ENCODE measurements at regions not wholly inside any gene's neighbourhood (a gene's known extent, or its start where the extent isn't known, plus 50 kb on each side); places are given as distances from the start of the nearest gene placed in this dataset.

DNA sequence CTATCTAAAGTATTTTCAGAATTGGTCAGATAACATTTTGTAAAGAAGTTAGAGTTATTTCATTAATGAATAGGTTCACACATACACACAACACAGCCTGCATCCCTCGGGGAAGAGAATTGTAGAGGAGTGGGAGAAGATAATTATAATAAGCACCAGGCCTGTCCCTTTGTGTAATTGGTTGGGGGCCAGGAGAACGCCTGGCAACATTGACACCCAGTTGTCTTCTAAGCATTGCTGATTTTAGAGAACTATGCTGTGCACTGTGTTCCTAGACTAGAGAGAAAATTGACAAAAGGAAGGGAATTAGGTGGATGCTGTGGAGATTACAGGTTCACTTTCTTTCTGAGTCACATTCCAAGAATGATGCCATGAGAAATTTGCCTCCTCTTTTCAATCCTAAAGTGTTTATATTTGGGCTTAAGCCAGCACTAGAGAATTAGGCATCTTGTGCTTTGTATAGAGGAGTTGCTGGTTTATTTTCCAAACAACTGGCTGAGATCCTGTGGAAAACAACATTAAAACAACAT lies 247.6 kb downstream of the COX7C start:
- no peak for FAIRE-seq
- no peak for DNase-seq (ENCODE audit: low spot score in 2 of 2)

DNA sequence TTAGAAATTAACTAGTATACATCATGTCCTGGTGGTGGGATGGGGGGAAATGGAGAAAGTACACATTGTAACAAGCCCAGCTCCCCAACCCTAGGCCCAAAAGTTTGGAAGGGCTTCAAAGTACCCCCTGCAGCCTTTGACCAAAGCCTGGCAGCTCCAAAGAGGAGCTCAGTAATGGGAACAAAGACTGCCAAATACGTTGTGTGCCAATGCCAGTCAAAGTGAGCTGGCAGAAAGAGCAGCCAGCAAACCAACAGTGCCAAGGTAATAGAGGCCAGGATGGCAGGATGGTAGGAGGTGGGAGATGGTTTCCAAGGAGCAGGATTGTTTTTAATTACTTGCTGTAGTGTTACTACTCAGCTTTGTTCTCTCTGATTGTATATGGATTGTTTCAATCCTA lies 248.3 kb downstream of the COX7C start:
- no peak for FAIRE-seq

DNA sequence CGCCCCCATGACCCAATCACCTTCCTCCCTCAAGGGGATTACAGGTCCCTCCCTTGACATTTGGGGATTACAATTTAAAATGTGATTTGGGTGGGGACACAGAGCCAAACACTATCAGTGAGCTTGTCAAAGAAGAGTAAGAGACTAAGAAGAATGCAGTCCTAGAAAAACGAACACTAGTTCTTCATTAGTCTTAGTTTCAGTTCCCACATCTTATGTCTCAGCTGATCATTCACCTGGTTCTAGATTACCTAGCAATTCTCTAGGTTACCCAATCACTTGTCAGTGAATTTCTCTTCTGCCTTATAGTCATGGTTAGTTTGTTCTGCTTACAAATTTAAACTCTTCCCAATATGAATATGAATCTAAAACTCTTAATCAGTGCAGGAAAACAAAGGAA lies 251.5 kb downstream of the COX7C start:
- DNase-seq (ENCODE audit: low spot score in 2 of 2) (no peak), FAIRE-seq (no peak)

More for the DNA sequence above, 248.3 kb downstream of the COX7C start:
- DNase-seq (ENCODE audit: low spot score in 2 of 2): no peak

DNA sequence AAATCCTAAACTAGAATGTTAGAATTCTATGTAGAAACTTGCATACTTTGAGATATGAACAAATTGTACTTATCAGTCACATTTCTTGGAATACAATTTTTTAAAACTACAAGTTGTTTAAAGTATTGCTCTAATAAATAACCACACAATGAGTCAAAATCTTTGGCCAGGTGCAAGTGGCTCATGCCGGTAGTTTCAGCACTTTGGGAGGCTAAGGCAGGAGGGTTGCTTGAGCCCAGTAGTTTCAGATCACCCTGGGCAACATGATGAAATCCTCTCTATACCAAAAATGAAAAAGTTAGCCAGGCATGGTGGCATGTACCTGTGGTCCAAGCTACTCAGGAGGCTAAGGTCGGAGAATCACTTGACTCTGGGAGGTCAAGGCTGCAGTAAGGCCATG lies 257.8 kb downstream of the COX7C start:
- no peak for DNase-seq (ENCODE audit: low spot score in 2 of 2)
- FAIRE-seq: no peak

DNA sequence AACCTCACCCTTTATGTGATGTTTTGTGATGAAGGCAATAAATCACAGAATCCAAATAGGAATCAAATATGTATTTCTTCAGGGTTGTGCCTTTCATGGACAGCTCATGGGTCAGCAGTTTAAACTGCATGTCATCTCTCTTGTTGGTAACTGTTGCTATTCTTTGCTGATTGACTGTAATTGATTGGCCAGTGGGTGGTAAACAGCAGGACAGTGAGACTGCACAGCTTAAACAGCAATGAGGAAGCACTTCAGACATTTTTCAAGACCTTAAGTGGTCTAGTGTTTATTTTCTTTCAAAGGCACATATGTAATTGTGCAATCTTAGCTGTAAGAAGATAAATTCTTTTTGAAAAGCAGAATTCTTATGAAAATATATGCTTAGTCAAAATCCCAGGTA lies 260.5 kb downstream of the COX7C start:
- no peak for DNase-seq (ENCODE audit: low spot score in 2 of 2)
- no peak for FAIRE-seq

DNA sequence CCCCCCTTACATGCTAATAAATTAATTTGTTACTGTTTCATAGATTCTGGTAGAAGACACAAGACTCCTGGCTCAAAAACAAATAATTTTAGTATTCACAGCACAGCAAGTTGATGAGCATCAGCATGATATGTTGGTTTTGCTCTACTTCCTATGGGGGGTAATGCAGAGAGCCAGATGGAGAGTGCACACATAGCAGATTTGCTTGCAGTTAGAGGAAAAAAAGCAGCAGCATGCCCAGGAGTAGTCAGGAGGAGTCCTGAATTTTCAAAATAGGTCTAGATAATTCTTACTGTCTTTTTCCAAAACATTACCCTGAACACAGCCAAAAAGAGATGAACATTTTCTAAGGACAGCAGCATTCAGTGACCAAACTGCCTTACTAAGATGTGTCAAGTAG lies 261.3 kb downstream of the COX7C start:
- DNase-seq (ENCODE audit: low spot score in 2 of 2): no peak

DNA sequence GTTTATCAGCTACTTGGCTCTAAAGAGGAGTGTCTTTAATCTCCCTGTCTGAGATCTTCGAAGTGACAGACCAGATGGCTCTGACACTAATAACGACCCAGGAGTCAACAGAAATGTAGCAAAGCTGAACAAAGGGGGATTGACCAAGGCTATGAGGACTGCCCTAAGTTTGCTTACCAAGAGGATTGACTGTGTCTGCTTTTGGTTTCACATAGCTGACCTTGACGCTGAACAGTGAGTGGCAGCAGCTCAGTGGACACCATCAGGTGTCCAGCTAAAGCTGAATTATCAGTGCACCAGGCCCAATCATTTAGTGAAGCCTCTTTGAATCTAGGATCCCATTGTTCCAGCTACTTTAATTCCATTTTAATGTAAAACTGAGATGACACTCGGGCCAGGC lies 262.6 kb downstream of the COX7C start:
- DNase-seq (ENCODE audit: low spot score in 2 of 2) (no peak), FAIRE-seq (no peak)

More for the DNA sequence above, 261.3 kb downstream of the COX7C start:
- no peak for FAIRE-seq

DNA sequence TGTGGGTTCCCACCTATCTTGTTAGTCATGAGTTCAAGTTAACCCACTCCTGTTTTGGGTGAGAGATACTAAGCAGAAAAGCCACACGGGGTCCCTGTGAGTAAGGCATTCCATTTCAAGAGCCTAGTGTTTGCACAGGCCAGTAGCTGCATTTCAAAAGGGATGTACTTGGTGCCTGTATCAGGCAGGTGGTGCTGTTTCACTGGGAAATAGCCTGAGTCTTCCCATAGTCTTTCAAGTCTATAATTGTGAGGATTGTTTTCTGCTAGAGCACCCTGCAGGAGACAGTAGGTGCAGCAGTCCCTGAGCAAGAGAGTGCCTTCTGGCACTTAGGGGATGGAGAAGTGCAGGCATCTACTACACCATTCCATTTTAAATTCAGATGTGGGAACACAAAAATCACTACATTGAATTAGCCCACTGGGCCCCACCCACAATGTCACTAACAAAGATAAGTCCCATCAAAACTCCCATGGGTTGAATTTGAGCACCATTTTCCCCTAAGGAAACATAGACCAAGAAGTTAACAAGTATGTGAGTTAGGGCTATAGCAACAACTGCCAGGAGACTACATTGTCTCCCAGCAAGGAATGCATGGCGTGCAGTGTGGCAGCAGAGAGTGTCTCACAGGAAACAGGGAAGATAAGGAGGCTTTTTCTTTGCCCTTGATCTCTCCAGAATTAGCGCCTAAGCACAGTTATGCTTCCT lies 263.2 kb downstream of the COX7C start:
- FAIRE-seq (peak; percentile 8), DNase-seq (ENCODE audit: low spot score in 2 of 2) (peak; percentile 8 to 22)

DNA sequence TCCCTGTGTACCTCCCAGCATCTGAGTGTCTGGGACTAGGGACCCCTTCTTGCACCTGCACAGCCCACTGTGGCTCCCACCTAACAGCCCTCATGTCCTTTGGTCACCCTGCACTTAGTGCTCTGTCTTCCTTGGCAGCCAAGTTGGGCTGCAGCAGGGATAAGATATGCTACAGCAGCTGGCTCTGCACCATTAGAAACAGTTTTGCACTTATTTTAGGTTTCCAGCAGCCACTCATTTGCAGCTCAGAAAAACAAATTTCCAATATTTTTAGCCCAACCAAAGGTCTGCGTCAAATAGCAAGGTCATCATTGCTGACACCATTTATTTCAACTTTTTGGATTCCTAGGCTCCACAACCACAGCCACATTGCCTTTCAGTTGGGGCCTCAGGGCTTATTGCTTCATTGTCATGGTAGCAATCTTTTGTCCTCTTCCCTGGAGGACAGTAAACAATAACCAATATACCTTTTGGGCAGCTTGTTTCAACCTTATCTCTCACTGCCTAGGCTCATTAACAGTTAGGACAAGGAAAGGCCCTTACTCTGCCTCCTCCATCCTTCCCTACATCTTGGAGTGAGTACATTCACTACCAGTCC lies 263.9 kb downstream of the COX7C start:
- DNase-seq (ENCODE audit: low spot score in 2 of 2) (no peak), FAIRE-seq (no peak)

DNA sequence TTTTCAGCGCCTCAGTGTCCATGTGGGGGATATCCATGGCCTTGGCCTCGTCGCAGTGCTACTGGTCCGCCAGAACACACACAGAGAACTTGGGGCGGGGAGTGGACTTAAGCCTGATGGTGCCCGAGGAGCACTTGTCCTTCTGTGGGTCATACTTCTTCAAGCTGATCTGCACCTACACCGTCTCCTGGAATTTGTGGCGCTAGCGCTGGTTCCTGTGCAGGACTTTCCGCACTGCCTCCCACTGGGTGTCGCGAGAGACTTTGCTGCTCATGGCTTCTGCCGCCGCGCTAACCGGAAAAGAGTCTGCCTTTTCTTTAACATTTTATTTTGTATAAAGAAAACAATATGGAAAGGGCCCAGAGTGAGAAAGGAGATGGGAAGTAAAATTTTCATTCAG lies 266.9 kb downstream of the COX7C start:
- FAIRE-seq: no peak
- DNase-seq (ENCODE audit: low spot score in 2 of 2): no peak

DNA sequence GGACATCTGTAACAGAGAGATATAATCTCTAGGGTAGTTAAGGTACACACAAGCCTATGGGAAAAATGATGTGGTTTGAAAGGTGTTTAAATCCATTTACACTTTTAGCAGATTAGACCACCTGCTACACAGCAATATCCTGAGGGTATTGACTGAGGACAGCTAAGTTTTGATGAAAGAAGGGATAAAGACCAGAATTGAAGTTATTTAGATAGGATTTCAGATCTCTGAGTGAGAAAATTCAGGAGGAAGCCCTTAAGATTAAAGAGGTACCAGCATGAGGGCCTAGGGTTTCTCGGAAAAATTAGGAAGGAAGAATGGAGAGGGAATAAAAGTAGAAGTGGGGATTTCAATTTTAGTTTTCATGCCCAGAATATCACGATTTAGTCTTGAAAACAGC lies 267.3 kb downstream of the COX7C start:
- FAIRE-seq: no peak
- DNase-seq (ENCODE audit: low spot score in 2 of 2): no peak

DNA sequence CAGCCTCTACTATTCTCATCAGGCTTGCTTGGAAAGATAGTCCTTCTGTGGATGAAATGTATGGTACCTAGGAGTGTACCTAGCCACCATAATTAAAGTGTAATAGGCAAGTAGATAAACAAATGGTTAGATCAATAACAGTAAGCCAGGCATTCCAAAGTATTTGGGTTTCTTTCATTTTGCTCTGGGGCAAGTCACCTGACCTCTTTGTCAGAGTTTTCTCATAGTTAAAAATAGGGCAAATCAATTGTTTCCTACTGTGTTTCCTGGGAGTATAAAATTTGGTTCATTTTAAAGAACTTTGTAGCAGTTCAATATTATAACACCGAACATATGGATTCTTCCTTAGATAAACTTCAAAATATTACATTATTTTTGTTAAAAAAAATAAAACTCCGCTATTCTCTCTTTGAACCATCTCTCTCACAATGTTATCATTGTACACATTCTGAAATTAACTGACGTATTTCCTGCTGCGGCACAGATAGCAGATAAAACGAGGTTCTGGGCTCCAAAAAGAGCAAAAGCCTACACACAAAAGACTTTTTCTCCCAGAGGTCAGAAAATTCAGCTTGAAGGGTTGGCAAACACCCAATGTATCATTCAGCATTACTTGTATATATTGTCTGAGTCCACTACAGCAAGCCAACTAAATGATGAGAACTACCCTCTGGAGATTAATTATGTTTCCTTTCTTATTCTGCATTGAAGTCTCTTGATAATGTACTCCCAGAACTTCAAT lies 267.9 kb downstream of the COX7C start:
- FAIRE-seq (no peak), DNase-seq (ENCODE audit: low spot score in 2 of 2) (no peak)

DNA sequence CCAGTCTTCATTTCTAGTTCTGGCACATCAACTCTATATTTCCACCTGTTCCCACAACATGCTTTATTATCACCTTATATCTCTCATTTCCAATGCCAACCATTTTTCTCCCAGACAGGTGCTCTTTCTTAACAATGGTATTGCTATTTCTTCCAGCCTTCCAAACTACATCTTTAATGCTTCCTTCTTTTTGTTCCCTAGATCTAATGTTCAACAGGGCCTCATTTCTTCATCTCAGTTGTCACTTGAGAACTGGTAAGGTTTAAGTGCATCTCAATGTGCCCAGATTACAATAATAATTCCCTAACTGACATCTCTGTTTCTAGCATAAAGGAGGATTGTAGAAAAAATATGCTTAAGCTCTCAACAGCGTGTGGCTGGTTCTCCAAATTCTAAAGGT lies 272.6 kb downstream of the COX7C start:
- DNase-seq (ENCODE audit: low spot score in 2 of 2): no peak
- no peak for FAIRE-seq

DNA sequence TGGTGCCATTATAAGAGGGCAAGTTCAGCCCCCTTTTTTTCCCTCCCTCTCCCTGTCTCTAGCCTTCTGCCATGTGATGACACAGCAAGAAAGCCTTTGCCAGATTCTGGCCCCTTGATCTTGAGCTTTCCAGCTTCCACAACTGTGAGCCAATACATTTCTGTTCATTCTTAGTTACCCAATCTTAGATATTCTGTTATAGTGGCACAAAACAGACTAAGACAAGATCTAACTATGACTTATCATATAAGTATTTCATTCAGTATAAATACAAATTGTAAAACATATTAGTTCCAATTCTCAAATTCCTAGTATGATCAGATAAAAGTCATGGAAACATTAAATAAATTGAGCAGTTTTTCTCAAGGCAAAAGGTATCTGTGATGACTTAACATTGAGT lies 276.3 kb downstream of the COX7C start:
- no peak for FAIRE-seq
- DNase-seq (ENCODE audit: low spot score in 2 of 2): no peak

DNA sequence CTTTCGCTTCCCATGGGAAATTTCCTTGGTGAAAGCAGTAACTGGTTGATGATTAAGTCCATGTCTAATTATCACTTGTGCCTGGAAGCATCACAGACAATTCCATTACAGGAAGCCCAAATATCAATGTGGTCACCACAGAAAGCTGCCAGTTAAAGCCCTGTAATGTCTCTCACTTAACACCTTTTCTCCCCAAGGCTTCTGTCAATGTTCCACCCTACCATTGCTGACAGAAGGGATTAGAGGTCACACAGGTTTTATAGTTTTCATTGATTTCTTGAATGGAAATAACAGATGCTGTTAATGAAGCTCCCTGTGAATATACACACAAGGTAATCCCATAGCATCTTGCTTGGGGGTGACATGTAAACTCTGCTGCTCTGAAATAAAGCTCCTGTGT lies 279.2 kb downstream of the COX7C start:
- DNase-seq (ENCODE audit: low spot score in 2 of 2): no peak
- no peak for FAIRE-seq

DNA sequence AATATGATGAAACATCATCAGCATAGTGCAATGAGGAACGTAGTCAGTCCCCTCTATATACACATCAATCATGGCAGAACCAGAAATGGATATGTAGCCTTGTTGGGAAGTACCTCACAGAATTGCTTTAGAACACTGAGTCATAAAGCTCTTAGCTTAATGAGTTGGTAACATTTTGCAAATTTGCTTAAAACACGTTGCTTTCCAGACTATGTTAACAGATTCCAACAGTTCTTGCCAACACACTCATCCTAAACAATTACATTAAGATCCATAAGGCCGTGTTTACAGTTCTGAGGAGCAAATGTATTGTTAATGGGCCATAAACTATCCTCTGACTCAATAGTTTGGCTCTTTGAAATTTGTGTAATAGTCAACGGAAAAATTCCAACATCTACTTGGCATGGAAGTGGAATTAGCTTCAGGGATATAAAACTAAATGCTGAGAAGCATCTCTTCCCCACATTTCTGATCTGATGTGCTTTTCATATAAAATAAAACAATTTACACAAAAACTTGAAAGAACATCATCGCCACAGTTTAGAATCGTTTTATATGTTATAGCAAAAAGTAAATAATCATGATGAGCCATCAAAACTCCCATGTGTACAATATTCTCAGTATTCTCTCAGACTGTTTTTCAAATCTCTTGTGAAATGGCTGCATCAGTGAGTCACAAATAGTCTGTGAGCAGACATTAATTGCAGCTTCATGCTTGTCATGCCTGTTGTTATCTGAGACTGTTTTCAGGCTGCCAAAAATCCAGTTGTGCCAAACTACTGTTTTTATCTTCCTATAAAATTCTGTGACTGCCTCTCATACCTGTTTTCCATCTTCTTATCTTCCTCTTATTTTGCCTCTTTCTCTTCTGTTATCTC lies 291.9 kb downstream of the COX7C start:
- FAIRE-seq (no peak), DNase-seq (ENCODE audit: low spot score in 2 of 2) (no peak)

DNA sequence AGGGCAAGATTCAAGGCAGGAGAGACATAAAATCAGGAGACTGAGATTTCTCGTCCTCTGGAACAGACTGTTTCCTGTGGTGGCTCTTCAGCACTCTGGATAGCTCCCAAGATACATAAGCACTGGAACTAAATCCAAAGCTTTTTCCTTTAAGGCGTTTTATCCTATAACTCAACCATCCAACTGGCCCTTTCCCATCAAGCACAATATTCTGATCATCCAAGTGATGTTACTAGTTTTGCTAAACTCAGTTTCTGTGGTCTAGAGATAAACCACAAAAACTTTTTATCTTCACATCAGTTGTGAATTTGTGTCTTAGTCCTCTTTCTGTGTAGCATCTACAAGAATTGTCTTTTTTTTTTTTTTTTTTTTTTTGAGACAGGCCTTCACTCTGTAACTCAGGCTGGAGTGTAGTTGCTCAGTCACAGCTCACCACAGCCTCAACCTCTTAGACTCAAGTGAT lies 299.4 kb downstream of the COX7C start:
- no peak for FAIRE-seq
- no peak for DNase-seq (ENCODE audit: low spot score in 2 of 2)

DNA sequence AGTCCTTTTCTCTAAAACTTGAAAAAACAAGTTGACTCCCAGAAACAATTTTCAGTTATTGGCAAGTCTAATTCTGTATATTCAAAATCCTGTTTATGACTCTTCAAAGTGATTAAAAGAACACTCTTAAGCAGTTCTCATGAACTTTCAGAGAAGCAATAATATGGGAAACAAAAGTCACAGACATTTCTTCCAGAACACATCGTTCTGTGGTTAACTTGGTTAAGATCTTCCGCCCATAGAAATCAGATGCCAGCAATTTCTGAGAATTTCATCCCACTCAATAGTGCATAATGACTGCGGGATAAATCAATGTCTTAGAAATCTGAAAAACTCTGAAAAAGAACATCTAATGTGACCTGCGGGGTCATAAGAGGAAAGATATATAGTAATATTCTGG lies 300.5 kb downstream of the COX7C start:
- FAIRE-seq (no peak), DNase-seq (ENCODE audit: low spot score in 2 of 2) (no peak)

DNA sequence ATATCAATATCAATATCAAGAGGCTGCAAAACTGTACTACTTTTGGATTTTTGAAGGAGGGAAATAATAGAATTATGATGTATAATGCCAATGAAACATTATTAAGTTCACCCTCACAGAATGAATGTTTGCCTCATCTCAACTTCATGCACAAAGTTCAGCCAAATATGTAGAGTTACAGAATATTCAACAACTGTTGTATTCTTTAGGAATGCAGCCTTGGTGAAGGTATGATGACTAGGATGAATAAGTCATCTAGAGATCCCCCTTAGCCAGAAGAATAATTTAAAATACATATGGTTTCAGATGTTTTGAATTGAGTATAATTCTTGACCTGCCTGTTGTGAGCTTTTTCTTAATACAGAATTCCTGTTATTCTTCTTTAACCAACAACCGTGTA lies 308.3 kb downstream of the COX7C start:
- DNase-seq (ENCODE audit: low spot score in 2 of 2): no peak
- no peak for FAIRE-seq

DNA sequence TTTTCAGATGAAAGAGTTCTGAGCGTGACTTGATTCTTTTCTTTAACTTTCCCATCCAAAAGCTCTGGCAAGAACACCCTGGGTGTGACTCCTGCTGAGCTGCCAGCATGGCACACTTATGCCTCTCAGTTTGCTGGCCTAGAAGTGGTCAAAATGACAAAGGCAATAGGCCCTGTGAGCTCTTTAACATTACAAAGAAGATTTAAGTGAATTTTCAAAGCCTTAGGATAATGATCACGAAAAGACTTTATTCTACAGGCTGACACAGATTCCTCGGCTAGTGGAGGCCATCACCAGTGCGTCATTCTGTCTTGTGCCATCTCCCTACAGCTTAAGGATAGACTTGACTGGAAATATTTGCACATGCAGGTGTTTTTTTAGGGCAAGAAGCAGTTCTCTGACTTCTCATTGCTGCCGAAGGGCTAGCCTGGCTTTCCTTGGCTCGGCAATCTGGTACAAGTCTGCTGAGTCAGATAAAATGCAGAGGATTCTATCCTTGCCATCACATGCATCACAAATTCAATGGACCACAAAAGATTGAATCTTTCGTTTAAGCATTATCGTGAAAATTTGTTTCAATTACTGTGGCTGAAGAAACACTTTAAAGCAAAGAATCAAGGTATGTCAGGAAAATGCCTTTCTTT lies 311.5 kb downstream of the COX7C start:
- DNase-seq (ENCODE audit: low spot score in 2 of 2): no peak
- FAIRE-seq: no peak
